ENCODE measurements at regions not wholly inside any gene's neighbourhood (a gene's known extent, or its start where the extent isn't known, plus 50 kb on each side); places are given as distances from the start of the nearest gene placed in this dataset.

GRCh38 chr1:59020151-59020997 lies 236.5 kb upstream of the JUN start:
- no peaks in the 10 kb centered on the region for H3K9me3 ChIP-seq (ENCODE audit: control insufficient read depth, low read length)
- 85 to 96% methylated on average over 2 of the region's 2 CpGs for WGBS, 2 experiments
- H3K27ac ChIP-seq (ENCODE audit: insufficient read depth, low read depth, low read length, poor library complexity, severe bottlenecking), result no peak overlapping the region
- peaks cover 6% of the 10 kb centered on the region for H3K4me1 ChIP-seq (ENCODE audit: control insufficient read depth, insufficient read depth, low read length)
- no peaks in the 10 kb centered on the region for H3K36me3 ChIP-seq (ENCODE audit: control insufficient read depth, insufficient read depth, low read length)
- no peaks in the 10 kb centered on the region for H3K27me3 ChIP-seq (ENCODE audit: control insufficient read depth, insufficient read depth, low read length, poor library complexity, severe bottlenecking)
- H3K4me3 ChIP-seq (ENCODE audit: insufficient read depth, low read depth, low read length), result no peak overlapping the region

DNA sequence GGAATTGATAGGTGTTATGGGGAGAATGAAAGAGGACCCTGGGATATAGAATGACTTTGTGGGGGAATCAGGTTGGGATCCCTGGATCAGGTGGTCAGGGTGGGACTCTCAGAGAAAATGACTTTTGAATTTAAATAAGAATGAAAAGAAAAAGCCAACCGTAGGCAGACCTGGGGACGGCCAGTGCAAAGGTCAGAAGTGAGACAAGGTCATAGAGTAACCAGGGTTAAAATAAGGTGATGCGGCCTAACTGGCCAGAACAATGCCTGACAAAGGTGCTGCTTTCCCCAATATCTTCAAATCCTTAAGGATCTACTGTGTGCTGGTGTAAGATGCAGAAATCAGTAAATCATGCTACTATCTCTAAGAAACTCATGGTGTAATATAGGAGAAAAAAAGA lies 238.4 kb upstream of the JUN start:
- H3K4me3 ChIP-seq (ENCODE audit: insufficient read depth, low read depth, low read length), result no peak overlapping the region
- H3K9me3 ChIP-seq (ENCODE audit: control insufficient read depth, low read length), result no peaks in the 10 kb centered on the region
- no peaks in the 10 kb centered on the region for H3K4me1 ChIP-seq (ENCODE audit: control insufficient read depth, insufficient read depth, low read length)
- WGBS, 2 experiments, result 87% methylated on average over 3 of the region's 3 CpGs
- H3K27ac ChIP-seq (ENCODE audit: insufficient read depth, low read depth, low read length, poor library complexity, severe bottlenecking), result no peak overlapping the region
- H3K36me3 ChIP-seq (ENCODE audit: control insufficient read depth, insufficient read depth, low read length), result no peaks in the 10 kb centered on the region
- H3K27me3 ChIP-seq (ENCODE audit: control insufficient read depth, insufficient read depth, low read length, poor library complexity, severe bottlenecking), result no peaks in the 10 kb centered on the region

DNA sequence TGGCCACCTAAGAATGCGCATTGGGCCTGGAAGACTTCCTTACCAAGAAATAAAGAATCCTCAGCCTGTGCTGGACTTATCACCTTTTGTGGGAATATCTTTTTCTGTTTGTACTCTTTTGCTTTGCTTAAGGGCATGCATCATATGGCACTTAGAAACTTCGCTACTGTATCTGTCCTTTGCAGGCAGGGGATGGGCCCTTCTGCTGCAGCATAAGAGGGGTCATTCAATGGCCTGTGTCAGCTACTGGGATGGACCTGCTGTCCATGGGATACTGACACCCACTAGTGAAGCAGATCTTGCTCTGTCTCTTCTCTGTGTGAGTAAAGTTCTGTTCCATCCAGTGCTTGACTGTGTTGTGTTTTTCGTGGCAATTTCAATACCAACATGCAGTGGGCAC lies 239.0 kb upstream of the JUN start:
- Histone ChIP-seq H3K4me1 (ENCODE audit: control insufficient read depth, insufficient read depth, low read length) (no peaks in the 10 kb centered on the region), H3K9me3 (ENCODE audit: control insufficient read depth, low read length) (no peaks in the 10 kb centered on the region), H3K36me3 (ENCODE audit: control insufficient read depth, insufficient read depth, low read length) (no peaks in the 10 kb centered on the region), H3K4me3 (ENCODE audit: insufficient read depth, low read depth, low read length) (no peak overlapping the region), H3K27ac (ENCODE audit: insufficient read depth, low read depth, low read length, poor library complexity, severe bottlenecking) (no peak overlapping the region), H3K27me3 (ENCODE audit: control insufficient read depth, insufficient read depth, low read length, poor library complexity, severe bottlenecking) (no peaks in the 10 kb centered on the region)
- 94 to 95% methylated on average over 3 of the region's 3 CpGs for WGBS, 2 experiments

GRCh38 chr1:59025201-59025600 lies 241.4 kb upstream of the JUN start:
- WGBS, 2 experiments, result 93 to 100% methylated on average over 1 to 2 of the region's 2 CpGs
- Histone ChIP-seq H3K27me3 (ENCODE audit: control insufficient read depth, insufficient read depth, low read length, poor library complexity, severe bottlenecking) (no peaks in the 10 kb centered on the region), H3K9me3 (ENCODE audit: control insufficient read depth, low read length) (no peaks in the 10 kb centered on the region), H3K4me3 (ENCODE audit: insufficient read depth, low read depth, low read length) (no peak overlapping the region), H3K36me3 (ENCODE audit: control insufficient read depth, insufficient read depth, low read length) (no peaks in the 10 kb centered on the region), H3K4me1 (ENCODE audit: control insufficient read depth, insufficient read depth, low read length) (no peaks in the 10 kb centered on the region), H3K27ac (ENCODE audit: insufficient read depth, low read depth, low read length, poor library complexity, severe bottlenecking) (no peak overlapping the region)

DNA sequence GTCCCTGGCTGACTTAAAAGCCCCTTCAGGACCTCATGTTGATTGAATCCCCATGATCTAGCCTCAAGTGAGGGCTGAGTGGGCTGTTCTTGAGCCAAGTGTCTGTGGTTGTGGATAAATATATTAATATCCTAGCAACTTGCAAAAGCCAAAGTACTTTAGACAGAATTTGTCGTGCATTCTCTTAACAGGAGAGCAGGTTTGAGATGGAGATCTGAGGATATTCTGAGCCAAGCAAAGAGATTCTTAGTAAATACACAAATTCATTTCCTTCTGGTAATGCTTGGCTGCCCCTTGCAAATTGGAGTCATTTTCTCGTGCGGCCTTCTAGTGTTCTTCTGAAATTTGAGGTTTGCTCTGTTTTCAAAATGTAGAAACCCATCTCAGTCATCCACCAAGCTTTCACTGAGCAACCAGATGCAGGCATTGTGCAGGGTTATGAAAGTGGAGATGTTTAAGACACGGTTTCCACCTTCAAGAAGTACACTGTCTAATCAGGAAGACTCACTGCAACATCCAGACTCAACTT lies 242.1 kb upstream of the JUN start:
- no peaks in the 10 kb centered on the region for H3K4me1 ChIP-seq (ENCODE audit: control insufficient read depth, insufficient read depth, low read length)
- H3K36me3 ChIP-seq (ENCODE audit: control insufficient read depth, insufficient read depth, low read length), result no peaks in the 10 kb centered on the region
- no peaks in the 10 kb centered on the region for H3K27me3 ChIP-seq (ENCODE audit: control insufficient read depth, insufficient read depth, low read length, poor library complexity, severe bottlenecking)
- H3K27ac ChIP-seq (ENCODE audit: insufficient read depth, low read depth, low read length, poor library complexity, severe bottlenecking), result no peak overlapping the region
- no peaks in the 10 kb centered on the region for H3K9me3 ChIP-seq (ENCODE audit: control insufficient read depth, low read length)
- 93 to 95% methylated on average over 4 of the region's 4 CpGs for WGBS, 2 experiments
- H3K4me3 ChIP-seq (ENCODE audit: insufficient read depth, low read depth, low read length), result no peak overlapping the region

GRCh38 chr1:59026472-59026948 lies 242.7 kb upstream of the JUN start:
- H3K4me1 ChIP-seq (ENCODE audit: control insufficient read depth, insufficient read depth, low read length), result no peaks in the 10 kb centered on the region
- no peak overlapping the region for H3K4me3 ChIP-seq (ENCODE audit: insufficient read depth, low read depth, low read length)
- H3K27me3 ChIP-seq (ENCODE audit: control insufficient read depth, insufficient read depth, low read length, poor library complexity, severe bottlenecking), result no peaks in the 10 kb centered on the region
- H3K9me3 ChIP-seq (ENCODE audit: control insufficient read depth, low read length), result no peaks in the 10 kb centered on the region
- 93 to 96% methylated on average over 3 to 6 of the region's 6 CpGs for WGBS, 2 experiments
- H3K27ac ChIP-seq (ENCODE audit: insufficient read depth, low read depth, low read length, poor library complexity, severe bottlenecking), result no peak overlapping the region
- no peaks in the 10 kb centered on the region for H3K36me3 ChIP-seq (ENCODE audit: control insufficient read depth, insufficient read depth, low read length)

DNA sequence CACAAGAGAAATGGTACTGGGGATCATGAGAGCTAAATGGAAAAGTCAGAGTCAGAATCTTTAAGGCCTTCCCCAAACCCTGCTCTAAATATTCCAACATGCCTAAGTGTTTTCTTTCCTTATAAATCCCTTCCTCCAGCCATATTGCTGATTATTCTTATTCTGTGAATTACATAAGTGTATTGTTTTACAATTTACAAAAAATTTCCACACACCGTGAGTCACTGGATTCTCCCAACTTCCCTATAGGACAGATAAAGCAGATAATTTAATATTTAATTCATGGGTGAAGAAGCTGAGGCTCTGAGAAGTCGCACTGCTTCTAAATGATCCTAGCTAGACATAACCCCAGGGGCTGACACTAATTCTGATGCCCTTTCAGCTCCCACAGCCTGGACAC lies 243.3 kb upstream of the JUN start:
- no peaks in the 10 kb centered on the region for H3K4me1 ChIP-seq (ENCODE audit: control insufficient read depth, insufficient read depth, low read length)
- H3K27ac ChIP-seq (ENCODE audit: insufficient read depth, low read depth, low read length, poor library complexity, severe bottlenecking), result no peak overlapping the region
- no peaks in the 10 kb centered on the region for H3K36me3 ChIP-seq (ENCODE audit: control insufficient read depth, insufficient read depth, low read length)
- WGBS, 2 experiments, result 97 to 100% methylated on average over 1 of the region's 2 CpGs
- H3K9me3 ChIP-seq (ENCODE audit: control insufficient read depth, low read length), result no peaks in the 10 kb centered on the region
- no peak overlapping the region for H3K4me3 ChIP-seq (ENCODE audit: insufficient read depth, low read depth, low read length)
- H3K27me3 ChIP-seq (ENCODE audit: control insufficient read depth, insufficient read depth, low read length, poor library complexity, severe bottlenecking), result no peaks in the 10 kb centered on the region

- Histone ChIP-seq H3K36me3 (ENCODE audit: control insufficient read depth, insufficient read depth, low read length) (no peaks in the 10 kb centered on the region), H3K9me3 (ENCODE audit: control insufficient read depth, low read length) (no peaks in the 10 kb centered on the region), H3K4me3 (ENCODE audit: insufficient read depth, low read depth, low read length) (no peak overlapping the region), H3K4me1 (ENCODE audit: control insufficient read depth, insufficient read depth, low read length) (no peaks in the 10 kb centered on the region), H3K27me3 (ENCODE audit: control insufficient read depth, insufficient read depth, low read length, poor library complexity, severe bottlenecking) (no peaks in the 10 kb centered on the region), H3K27ac (ENCODE audit: insufficient read depth, low read depth, low read length, poor library complexity, severe bottlenecking) (no peak overlapping the region)
- 95 to 97% methylated on average over 3 of the region's 3 CpGs for WGBS, 2 experiments
Measured at GRCh38 chr1:59028048-59028447, 244.2 kb upstream of the JUN start.

DNA sequence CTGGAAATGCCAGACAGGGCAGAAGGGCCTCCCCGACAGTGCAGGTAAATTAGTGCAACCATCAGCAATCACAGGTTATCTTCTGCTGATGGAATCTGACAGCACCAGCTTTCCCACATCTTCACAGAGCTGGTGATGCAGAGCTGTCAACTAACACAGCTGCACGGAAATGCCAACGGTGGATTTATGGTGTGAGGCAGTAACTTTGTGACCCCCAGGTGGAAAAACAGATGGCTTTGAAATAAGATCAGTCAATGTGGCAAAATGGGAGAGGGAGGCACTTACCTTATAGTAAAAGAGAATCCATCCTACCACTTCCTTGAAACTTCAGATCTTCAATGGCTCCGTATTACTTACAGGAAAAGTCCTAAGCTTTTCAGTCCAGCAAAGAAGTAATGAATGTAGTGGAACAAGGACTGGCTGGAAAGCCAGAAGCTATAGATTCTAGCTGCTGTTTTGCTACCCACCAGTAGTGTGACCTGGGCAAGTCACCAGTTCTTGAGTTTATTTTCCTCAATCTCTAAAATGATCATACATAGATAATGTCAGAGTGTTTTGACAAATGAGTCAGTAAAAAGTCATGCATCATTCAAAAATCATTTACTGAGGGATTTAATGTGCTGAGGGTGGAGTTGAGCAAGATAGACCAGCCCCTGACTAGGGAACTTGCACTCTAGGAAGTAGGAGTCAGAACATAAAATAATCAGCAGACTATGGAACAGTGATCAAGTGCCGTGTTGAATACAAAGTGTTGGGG lies 245.7 kb upstream of the JUN start:
- Histone ChIP-seq H3K9me3 (ENCODE audit: control insufficient read depth, low read length) (no peaks in the 10 kb centered on the region), H3K4me3 (ENCODE audit: insufficient read depth, low read depth, low read length) (no peak overlapping the region), H3K27me3 (ENCODE audit: control insufficient read depth, insufficient read depth, low read length, poor library complexity, severe bottlenecking) (no peaks in the 10 kb centered on the region), H3K27ac (ENCODE audit: insufficient read depth, low read depth, low read length, poor library complexity, severe bottlenecking) (no peak overlapping the region), H3K4me1 (ENCODE audit: control insufficient read depth, insufficient read depth, low read length) (no peaks in the 10 kb centered on the region), H3K36me3 (ENCODE audit: control insufficient read depth, insufficient read depth, low read length) (no peaks in the 10 kb centered on the region)
- 95 to 96% methylated on average over 5 of the region's 5 CpGs for WGBS, 2 experiments

DNA sequence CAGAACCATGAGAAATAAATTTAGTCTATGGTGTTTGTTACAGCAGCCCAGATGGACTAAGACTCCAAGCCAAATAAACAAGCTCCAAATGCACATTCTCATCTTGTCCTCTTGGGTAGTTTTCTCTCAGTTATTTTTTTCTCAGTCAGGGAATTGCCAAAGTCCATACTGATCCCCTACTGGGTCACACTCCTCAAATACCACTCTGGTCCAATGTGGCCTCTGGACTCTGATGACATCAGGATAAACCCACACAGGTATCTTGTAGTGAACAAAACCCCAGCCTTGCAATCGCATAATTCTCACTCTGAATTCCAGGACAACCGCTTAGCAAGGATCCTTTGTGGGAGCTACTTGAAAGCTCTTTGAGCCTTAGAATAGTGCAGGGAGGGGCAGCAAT lies 248.4 kb upstream of the JUN start:
- H3K27ac ChIP-seq (ENCODE audit: insufficient read depth, low read depth, low read length, poor library complexity, severe bottlenecking), result no peak overlapping the region
- no peaks in the 10 kb centered on the region for H3K9me3 ChIP-seq (ENCODE audit: control insufficient read depth, low read length)
- WGBS, 2 experiments, result 89 to 92% methylated on average over 2 of the region's 2 CpGs
- H3K36me3 ChIP-seq (ENCODE audit: control insufficient read depth, insufficient read depth, low read length), result no peaks in the 10 kb centered on the region
- no peaks in the 10 kb centered on the region for H3K4me1 ChIP-seq (ENCODE audit: control insufficient read depth, insufficient read depth, low read length)
- no peak overlapping the region for H3K4me3 ChIP-seq (ENCODE audit: insufficient read depth, low read depth, low read length)
- no peaks in the 10 kb centered on the region for H3K27me3 ChIP-seq (ENCODE audit: control insufficient read depth, insufficient read depth, low read length, poor library complexity, severe bottlenecking)

Measured in ectodermal cell (in vitro differentiated cells).